GM21717 (cell line): ENCODE measurements at regions not wholly inside any gene's neighbourhood (a gene's known extent, or its start where the extent isn't known, plus 50 kb on each side); places are given as distances from the start of the nearest gene placed in this dataset.

ENCODE experiments used
- ATAC-seq: cut with Tn5 transposase; IDR thresholded peaks from one replicate; pipeline ENCODE4 v1.9.1; 2021; ENCODE audit warnings: mild to moderate bottlenecking, moderate library complexity; ENCODE audit not compliant: unreplicated experiment

- no peak for ATAC-seq
These were observed 55.4 kb upstream of the SCEL start for GRCh38 chr13:77480066-77480465.

- no peak for ATAC-seq
These were observed 56.2 kb upstream of the SCEL start for GRCh38 chr13:77479326-77479725.

- ATAC-seq, result no peak
These were observed 58.1 kb upstream of the SCEL start for GRCh38 chr13:77477299-77477848.

DNA sequence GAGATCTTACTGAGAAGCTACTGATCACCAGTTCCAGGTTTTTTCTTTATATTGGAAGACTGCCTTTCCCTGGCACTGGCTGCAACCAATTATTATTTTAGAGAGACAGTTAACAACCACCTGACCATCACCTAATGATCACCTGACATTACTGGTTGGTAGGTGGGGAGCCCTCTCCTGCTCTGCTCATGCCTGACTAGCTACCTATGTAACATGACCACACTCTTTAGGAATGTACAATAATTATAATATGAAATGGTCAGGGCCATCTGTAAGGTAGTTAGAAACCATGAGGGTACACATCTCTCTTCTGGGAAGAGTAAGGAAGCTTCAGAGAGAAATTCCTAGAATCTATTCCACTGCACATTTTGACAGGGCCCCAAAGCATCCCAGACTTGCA is 59.0 kb upstream of the SCEL start:
- ATAC-seq, result no peak

DNA sequence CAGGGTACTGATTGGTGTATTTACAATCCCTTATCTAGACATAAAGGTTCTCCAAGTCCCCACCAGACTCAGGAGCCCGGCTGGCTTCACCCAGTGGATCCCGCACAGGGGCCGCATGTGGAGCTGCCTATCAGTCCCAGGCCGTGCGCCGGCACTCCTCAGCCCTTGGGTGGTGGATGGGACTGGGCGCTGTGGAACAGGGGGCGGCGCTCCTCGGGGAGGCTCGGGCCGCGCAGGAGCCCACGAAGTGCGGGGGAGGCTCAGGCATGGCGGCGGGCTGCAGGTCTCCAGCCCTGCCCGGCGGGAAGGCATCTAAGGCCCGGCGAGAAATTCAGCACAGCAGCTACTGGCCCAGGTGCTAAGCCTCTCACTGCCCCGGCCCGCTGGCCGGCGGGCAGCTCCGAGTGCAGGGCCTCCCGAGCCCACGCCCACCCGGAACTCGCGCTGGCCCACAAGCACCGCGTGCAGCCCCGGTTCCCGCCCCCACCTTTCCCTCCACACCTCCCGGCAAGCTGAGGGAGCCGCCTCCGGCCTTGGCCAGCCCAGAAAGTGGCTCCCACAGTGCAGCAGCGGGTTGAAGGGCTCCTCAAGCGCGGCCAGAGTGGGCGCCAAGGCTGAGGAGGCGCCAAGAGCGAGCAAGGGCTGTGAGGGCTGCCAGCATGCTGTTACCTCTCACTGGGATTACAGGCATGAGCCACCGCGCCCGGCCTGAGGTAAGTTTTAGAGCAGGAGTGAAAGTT is 60.0 kb upstream of the SCEL start:
- no peak for ATAC-seq

GRCh38 chr13:77470986-77471385 is 64.5 kb upstream of the SCEL start:
- ATAC-seq, result no peak

- ATAC-seq, result no peak
These were observed 68.6 kb upstream of the SCEL start for GRCh38 chr13:77466753-77467422.

- no peak for ATAC-seq
These were observed 69.8 kb upstream of the SCEL start for GRCh38 chr13:77465603-77466195.

DNA sequence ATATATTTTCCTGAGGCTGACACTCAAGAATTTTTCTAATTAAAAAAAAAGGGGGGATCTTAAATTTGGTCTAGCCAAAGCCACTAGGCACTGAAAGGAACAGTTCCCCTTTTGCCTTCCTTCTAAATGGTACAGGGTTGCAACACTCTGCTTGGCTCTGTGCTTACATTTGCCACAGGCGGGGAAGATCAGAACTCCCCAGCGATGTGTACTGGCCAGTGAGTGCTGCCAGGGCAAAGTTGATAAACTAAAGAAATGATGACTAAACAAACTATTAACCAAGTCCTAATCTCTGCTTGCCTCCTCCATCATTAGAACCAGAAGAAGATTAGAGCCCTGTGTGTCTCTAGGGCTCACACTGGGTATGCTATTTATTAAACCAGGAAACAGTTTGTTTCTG is 75.3 kb upstream of the SCEL start:
- peak; percentile 98 for ATAC-seq

DNA sequence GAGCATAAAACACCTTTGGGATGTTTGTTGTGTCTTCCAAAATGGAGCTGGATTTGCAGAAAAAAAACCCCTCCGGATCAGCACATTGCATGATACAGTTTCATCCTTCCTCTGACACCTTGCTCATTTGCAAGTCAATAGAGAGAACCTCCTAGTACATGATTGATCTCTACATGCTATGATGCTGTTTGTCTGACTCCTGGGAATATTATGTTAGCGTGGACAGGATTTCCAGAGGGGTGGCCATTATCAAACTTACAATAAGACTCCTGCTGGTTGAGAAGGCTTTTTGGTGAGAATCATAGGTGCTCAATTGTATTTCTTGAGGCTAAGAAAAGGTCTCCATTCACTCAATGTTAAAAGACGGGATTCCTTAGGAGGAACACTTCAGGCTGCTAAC is 75.9 kb upstream of the SCEL start:
- no peak for ATAC-seq

DNA sequence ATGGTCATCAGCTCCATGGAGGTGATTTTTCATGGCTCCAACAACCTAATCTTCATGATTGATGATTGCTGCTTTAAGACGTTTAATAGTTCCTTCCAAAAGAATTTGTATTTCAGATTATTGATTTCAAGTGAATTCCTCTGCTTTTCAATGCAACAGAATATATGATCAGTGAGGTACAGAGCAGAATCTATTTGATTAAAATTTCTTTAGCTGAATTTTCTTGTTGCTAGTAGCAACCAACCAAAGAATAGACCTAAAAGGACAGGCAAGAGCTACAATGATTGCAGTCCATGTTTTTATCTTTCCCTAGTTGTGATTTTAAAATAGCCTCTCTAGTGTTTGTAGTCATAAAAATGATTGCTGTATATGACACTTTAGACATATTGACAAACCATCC is 76.8 kb upstream of the SCEL start:
- no peak for ATAC-seq

DNA sequence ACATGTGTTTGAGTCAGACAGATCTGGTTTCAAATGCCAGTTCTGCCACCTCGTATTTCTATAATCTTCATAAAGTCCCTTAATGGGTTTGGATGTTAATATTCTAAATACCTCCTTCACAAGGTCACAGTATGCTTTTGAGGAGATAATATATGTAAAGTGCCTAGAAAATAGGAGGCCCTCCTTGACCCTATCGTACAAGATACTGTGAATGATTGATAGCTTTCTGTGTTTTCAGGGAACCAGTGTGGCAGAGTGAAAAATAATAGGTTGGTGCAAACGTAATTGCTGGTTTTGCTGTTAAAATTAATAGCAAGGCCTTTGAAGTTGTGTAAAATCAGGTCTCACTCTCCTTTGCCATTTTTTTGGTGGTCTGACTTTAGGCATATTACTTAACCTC is 77.5 kb upstream of the SCEL start:
- ATAC-seq, result no peak

DNA sequence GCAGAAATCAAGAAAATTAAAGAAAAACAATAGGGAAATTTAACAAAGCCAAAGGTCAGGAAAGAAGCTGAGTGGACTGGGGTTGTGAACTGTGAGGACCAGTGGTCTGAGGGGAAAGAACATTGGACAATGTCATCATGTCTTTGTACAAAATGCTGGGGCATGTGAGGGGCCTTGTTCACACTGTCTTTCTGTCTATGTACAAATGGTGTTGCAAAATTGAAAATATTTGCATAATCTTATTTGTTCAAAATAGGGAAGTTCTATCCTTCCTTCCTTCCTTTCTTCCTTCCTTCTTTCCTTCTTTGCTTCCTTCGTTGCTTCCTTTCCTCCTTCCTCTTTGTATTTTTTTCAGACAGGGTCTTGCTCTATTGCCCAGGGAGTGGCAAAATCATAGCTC is 79.2 kb upstream of the SCEL start:
- ATAC-seq, result no peak

DNA sequence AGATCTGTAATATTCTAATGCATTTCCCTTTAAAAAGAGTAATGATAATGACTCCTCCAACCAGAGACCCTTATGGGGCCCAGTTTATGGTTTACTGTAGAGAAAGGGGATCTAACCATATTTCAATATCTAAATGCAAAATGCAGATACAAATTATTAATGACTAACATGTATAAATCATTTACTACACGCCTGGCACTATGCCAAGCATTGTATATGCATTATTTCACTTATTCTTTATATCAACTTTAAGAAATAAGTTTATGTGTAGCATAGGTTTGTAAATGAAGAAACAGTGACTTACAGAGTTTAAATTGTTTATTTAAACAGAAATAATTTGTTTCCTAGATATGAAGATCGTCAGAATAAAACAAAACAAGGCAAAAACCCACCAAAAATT is 86.2 kb upstream of the SCEL start:
- ATAC-seq, result no peak

DNA sequence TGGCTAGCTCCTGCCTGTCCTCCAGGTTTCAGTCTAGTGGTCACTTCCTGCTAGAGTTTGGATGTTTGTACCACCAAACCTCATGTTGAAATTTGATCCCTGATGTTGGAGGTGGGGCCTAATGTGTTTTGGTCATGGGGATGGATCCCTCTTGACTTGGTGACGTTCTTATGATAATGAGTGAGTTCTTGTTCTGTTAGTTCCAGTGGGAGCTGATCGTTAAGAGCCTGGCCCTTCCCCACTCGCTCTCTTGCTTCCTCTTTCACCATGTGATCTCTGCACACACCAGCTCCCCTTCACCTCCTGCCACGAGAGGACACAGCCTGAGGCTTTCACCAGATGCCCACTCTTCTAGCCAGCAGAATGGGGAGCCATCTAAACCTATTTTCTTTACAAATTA is 86.8 kb upstream of the SCEL start:
- ATAC-seq, result no peak

DNA sequence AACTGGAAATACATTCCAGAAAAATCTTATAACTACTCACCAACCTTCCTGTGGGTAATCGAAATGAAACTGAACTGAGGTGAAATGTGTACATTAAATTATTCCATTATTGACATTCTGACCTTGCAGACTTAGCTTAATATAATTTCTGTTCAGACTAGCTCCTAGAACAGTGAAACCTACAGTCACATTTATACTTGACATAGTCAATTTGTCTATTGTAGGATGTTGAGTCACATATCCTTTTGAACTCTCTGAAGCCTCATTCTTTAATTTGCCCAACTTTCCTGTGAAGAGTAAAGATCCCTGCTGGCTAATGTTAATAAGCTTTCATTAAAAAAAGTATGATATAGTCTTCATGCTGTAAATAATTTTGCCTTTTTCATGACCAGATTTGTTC is 92.0 kb upstream of the SCEL start:
- ATAC-seq, result no peak

GRCh38 chr13:77437267-77437666 is 98.2 kb upstream of the SCEL start:
- ATAC-seq, result no peak

DNA sequence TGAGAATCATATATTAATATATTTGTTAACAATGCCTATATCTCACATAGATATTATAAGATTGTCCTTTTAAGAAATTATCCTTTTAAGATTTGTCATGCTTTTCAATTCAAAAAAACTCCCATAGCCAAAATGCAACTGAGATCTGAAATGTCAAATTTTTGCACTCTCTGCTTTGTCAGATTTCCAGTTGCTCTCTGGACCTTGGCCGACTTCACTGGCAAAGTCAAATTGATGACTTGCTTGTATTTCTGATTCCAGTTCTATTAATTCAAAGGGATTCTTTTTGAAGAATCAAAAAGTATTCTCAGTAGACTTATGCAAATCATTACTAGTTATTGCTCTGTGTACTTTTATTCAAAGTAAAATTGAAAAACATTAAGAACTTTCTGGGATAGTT is 101.2 kb upstream of the SCEL start:
- no peak for ATAC-seq

GRCh38 chr13:77431449-77431848 is 104.1 kb upstream of the SCEL start:
- no peak for ATAC-seq

- ATAC-seq, result peak; percentile 30
These were observed 103.6 kb upstream of the MYCBP2 start for GRCh38 chr13:77430377-77430951.

DNA sequence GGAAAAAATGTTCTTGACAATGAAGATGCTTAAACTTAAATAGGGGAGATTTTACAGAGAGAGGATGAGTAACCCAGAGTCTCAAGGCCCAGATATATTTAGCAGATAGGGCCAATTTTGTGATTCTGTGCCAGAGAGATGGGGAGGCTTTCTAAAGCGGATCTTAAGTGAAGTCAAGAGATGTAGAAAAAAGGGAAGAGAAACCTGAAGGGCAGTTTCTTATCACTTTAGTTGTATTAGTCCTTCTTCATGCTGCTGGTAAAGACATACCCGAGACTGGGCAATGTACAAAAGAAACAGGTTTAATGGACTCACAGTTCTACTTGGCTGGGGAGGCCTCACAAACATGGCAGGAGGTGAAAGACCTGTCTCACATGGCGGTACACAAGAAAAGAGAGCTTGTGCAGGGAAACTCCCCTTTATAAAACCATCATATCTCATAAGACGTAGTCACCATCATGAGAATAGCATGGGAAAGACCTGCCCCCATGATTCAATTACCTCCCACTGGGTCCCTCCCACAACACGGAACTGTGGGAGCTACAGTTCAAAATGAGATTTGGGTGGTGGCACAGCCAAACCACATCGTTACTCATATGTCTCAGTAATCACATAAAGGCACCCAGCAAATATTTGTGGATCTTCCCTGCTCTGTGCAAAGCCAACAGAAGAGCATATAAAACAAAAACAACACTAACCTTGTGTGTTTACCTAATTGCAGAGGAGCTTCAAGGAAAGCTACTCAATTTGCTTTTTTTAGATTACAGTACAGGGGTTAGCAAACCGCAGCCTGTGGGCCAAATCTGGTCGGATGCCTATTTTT is 102.6 kb upstream of the MYCBP2 start:
- peak; percentile 71 for ATAC-seq
